NCI-H748 (cell line): ENCODE measurements at regions not wholly inside any gene's neighbourhood (a gene's known extent, or its start where the extent isn't known, plus 50 kb on each side); places are given as distances from the start of the nearest gene placed in this dataset.

Source experiments
- DNase-seq: peaks from one replicate; lab custom pipeline; 2025; ENCODE audit not compliant: unreplicated experiment; lab: John Stamatoyannopoulos, UW

GRCh38 chr11:103727262-103727661 lies 309.2 kb upstream of the DDI1 start:
- DNase-seq = no peak

- no peak for DNase-seq
Measured at GRCh38 chr11:103729617-103730016, 306.8 kb upstream of the DDI1 start.

DNA sequence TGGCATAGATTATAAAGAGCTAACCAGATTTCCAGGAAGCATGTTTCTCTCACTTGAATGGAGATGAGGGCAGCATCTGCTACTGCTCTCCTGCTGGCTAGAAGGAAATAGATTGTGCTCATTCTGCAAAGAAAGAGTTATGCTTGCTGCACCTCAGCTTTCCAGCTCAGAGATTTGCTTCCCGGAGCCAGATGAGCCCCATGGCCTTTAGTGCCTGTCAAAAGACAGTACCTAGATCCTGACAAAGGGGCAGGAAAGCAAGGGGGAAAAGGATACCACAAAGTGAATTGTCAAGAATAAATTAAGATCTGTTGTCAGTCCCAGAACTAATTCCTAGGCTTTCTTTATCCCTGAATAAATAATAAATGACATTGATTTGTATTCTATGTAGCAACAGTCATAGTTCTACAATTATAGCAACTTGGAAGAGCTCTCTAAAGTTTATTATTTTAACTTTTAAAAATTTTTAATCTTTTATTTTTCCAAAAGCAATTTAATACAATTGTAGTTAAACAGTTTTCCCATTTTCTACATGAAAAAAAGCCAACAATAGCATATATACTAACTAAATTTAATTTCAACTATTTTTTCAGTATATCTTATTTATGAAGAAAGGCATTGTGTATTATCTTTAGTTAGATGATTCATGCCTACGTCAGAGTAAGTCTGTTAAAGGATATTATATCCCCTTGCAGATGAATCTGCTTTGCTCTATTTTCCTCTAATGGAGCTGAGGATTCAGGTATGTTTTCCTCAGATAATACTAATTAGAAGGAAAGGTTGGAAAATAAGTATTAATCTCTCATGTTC lies 306.1 kb upstream of the DDI1 start:
- DNase-seq = no peak

- DNase-seq = no peak
Measured at GRCh38 chr11:103731670-103732069, 304.8 kb upstream of the DDI1 start.

- DNase-seq = no peak
Measured at GRCh38 chr11:103733889-103734288, 302.6 kb upstream of the DDI1 start.

DNA sequence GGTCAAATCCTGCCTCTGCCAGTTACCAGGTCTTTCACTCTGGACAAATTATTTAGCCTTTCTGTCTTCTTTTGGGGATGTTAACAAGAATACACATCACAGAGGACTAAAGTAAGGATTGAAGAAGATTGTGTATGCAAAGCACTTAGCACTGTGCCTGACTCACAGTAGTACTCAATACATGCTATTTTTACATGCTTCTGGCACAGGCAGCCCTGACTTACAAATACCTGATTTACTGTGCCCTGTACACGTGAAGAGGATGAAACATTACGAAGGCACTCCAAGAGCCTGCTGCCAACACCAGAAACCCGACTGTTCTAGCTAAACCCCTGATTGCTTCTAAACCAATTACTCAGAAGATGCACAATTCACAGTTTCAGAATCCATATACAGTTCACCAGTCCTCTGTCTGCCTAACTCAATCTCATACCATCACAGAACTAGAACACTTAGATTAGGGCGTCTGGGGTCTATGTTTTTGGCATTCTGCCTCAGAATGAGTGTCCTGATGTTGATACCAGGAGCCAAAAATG lies 300.9 kb upstream of the DDI1 start:
- no peak for DNase-seq

DNA sequence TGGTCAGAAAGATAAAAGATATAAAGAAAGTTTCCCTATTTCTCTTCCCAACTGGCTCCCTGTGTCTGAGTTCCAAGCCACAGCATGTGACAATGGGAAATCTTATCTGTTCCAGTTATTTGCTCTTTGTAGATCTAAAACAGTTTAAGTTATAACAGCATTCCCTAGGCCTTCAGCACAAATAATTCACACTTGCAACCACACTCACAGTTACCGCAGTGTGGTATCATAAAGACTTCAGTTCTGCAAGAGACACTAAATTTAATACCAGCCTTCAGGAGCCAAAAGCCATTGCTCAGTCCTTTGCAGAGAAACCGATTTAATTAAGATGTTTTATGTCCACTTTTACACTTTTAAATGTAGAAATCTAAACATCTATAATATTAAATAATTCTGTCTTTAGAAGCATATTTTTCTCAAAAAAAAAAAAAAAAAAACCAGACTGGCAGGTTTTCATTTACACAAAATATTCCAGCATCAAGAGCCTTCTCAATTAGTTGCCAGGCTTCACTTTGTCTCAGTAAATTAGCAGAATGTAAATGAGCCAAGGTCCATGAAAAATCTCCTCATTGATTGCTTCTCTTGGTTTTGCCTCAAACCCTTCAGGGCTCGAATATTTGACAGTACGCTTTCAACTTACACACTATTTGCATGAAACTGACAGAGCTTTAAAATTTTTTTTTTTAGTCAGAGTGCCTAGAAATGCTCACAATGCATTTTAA lies 300.0 kb upstream of the DDI1 start:
- DNase-seq = no peak

GRCh38 chr11:103737037-103737622 lies 299.3 kb upstream of the DDI1 start:
- no peak for DNase-seq

DNA sequence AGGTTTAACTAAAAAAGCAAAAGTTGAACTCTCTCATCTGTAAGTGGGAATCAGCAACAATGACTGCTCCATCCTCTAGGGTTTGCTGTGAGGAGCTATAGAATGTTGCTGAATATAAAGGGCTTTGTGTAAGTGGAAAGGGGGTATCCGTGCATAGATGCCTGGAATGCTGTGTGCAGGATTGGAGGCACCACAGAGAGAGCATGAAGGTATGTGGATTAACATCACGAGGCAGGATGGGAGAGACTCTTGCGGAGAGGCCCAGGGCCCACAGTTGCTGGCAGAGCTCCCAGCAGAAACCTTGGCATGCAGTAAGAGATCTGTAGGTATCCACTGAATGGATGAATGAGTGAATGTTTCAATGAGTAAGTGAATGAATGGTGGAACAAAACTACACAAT lies 298.7 kb upstream of the DDI1 start:
- DNase-seq = no peak

GRCh38 chr11:103739074-103739796 lies 297.2 kb upstream of the DDI1 start:
- peak; percentile 28 for DNase-seq

DNA sequence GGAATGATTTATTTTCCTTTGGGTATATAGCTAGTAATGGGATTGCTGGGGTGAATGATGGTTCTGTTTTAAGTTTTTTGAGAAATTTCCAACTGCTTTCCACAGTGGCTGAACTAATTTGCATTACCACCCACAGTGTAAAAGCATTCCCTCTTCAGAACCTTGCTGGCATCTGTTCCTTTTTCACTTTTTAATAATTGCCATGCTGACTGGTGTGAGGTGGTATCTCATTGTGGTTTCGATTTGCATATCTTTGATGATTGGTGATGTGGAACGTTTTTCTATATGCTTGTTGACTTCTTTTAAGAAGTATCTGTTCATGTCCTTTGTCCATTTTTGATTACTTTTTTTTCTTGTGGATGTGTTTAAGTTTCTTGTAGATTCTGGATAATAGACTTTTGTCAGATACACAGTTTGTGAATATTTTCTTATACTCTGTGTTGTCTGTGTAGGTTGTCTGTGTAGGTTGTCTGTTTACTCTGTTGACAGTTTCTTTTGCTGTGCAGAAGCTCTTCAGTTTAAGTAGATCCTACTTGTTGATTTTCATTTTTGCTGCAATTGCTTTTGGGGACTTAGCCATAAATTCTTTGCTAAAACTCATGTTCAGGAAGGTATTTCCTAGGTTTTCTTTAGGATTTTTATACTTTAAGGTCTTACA lies 291.8 kb upstream of the DDI1 start:
- DNase-seq = no peak

- no peak for DNase-seq
Measured at GRCh38 chr11:103749158-103749557, 287.3 kb upstream of the DDI1 start.

DNA sequence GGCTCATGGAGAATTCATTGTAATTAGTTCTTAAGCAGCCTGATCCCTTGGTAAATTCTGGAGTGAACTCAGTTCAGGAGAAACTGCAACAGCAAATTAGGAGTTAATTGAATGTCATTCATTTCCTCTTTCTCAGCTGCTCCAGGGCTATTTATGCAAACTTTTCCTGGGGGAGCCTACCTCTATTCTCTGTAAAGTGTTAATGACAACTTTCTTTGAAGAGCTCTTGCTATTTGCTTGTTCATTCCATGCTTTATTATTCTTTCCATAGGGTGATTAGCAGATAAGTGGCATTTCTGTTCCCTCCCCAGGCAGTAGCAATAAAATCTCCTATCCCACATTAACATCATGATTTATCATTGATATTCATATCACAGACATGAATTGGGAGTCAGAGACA lies 267.6 kb upstream of the DDI1 start:
- peak; percentile 65 for DNase-seq

- no peak for DNase-seq
Measured at GRCh38 chr11:103773059-103773458, 263.4 kb upstream of the DDI1 start.

DNA sequence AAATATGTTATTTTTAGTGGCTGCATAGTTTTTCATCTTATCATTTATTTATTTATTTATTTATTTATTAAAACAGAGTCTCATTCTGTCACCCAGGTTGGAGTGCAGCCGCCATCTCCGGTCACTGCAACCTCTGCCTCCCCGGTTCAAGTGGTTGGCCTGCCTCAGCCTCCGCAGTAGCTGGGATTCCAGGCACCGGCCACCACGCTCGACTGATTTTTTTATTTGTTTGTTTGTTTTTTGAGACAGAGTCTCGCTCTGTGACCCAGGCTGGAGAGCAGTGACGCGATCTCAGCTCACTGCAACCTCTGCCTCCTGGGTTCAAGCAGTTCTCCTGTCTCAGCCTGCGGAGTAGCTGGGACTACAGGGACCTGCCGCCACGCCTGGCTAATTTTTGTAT lies 262.9 kb upstream of the DDI1 start:
- DNase-seq = no peak

DNA sequence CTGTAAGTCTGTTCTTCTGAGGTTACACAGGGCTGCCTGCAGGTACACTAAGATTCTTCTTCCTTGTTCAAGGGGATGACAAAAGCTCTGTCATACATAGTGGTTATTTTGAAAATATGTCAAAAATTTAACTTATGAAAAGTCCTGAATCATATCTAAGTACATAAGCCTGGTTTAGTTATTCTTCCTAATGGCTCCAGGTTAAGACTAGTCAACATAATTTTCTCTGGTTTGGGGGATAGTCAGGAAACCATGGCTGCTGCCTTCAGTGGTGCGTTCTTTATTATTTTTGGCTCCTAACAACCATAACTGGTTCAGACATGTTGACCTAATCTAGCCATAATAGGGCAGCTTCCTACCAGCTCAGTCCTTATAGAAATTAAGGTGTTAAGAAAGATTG lies 257.4 kb upstream of the DDI1 start:
- no peak for DNase-seq

- no peak for DNase-seq
Measured at GRCh38 chr11:103789952-103790351, 246.5 kb upstream of the DDI1 start.

DNA sequence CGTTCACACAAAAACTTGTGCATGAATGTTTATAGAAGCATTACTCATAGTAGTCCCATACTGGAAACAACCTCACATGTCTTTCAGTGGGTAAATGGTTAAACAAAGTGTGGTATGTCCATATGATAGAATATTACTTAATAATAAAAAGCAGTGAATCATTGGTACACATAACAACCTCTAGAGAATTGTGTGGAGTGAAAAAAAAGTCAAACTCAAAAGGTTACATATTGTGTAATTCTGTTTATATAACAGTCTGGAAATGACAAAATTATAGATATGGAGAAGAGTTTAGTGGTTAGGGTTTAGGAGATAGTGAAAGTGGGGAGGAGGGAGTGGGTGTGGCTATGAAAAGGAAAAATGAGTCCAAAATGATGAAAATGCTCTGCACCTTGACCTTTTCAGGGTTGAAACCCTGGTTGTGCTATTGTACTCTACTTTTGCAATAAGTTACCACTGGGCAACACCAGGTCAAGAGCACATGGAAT lies 243.4 kb upstream of the DDI1 start:
- no peak for DNase-seq

DNA sequence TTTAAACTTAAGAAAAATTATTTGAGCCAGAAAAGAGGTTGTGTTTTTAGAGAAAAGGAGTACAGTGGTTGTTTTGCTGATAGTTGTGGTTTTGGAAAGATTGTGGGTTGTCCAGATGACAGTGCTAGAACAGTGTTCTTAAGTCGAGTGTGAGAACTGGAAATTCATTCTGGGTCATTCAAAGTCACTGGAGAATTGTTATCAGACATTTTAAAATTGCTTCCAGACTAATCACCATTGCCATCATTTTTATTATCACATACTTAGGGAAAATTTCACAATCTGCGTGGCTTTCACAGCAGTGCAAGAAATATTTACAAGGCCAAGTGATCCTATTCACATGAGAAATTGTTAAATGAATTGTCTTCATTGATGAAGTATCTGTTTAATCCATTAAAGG lies 242.2 kb upstream of the DDI1 start:
- DNase-seq = no peak

GRCh38 chr11:103798026-103798425 lies 238.4 kb upstream of the DDI1 start:
- no peak for DNase-seq

GRCh38 chr11:103798446-103798845 lies 238.0 kb upstream of the DDI1 start:
- DNase-seq = peak; percentile 34
